HG02973 (cell line): ENCODE measurements at regions not wholly inside any gene's neighbourhood (a gene's known extent, or its start where the extent isn't known, plus 50 kb on each side); places are given as distances from the start of the nearest gene placed in this dataset.

Experiments
- ATAC-seq: cut with Tn5 transposase; IDR thresholded peaks from one replicate; pipeline ENCODE4 v1.9.1; 2021; ENCODE audit warnings: moderate library complexity; ENCODE audit not compliant: unreplicated experiment

- ATAC-seq = no peak
Measured at GRCh38 chr15:95528920-95529319, 801.6 kb upstream of the NR2F2 start.

GRCh38 chr15:95536638-95537037 is 793.9 kb upstream of the NR2F2 start:
- no peak for ATAC-seq

DNA sequence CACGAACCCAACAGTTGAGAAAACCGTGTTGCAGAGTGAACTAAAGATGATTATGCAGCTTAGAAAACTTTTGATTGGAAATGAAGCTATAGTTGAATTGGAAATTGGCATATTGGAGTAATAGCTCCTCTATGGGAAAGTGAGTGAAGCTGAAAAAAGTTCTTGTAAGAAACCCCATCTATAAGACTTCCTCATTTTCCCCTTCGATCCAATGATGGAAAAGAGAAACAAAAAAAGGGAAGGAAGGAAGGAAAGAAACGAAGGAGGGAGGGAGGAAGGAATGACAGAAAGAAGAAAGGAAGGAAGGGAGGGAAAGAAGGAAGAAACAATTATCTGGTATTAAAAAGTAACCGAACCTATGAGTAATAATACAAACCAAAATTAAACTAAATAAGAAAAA is 791.8 kb upstream of the NR2F2 start:
- no peak for ATAC-seq

DNA sequence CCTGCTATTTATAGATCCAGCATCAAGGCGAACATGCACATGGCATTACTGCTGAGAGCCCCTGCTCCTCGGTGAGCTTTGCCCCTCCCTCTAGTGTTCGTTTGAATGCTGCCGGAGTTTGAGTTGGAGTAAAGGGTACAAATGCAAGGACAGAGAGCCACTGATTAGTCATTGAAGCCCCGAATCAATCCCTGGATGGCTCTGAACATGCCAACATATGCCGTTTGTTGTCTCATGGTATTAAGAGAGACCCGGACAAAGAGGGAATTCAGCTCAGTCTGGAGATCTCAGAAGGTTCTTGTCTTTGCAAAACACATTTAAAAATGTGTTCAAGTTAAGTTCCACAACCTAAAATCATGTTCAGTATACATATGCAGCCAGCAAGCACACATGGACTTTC is 789.2 kb upstream of the NR2F2 start:
- no peak for ATAC-seq

DNA sequence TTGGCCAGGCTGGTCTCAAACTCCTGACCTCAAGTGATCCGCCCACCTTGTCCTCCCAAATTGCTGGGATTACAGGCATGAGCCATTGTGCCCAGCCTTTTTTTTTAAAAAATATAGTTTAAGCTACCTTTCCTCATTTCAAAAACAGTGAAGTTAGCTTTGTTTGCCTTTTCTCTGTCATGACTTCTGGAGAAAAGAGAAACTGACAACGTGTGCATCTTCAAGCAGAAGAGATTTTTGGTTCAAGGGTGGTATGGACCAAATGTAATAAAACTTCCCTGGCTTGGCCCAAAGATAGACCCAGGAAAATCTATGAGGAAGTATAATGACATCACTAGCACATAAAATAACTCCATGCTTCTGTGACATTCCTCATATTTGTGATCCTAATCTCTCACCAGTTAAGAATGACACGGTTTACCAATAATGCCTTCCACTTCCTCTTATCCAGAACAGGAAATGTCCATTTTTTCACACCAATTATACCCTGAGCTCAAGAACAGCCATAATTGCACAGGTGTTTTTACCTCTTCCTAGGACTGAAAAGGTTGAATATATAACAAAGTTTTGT is 781.2 kb upstream of the NR2F2 start:
- ATAC-seq = no peak

DNA sequence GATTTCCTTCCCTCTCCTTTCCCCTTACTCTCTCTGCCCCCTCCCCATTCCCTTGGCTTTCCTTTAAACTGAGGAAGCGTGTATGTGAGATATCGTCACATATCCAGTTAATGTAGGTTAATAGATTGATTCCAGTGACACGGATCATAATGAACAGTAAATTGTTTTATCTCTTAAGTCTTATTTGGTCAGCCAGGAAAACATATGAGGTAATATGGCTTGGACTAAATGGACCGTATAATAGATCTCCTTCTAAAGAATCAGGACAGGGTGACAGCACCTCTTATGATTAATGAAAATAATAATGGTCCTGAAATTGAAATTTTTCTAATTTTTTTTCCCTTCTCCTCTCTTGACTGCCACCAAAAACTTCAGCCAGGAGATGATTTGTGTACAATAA is 779.8 kb upstream of the NR2F2 start:
- no peak for ATAC-seq

DNA sequence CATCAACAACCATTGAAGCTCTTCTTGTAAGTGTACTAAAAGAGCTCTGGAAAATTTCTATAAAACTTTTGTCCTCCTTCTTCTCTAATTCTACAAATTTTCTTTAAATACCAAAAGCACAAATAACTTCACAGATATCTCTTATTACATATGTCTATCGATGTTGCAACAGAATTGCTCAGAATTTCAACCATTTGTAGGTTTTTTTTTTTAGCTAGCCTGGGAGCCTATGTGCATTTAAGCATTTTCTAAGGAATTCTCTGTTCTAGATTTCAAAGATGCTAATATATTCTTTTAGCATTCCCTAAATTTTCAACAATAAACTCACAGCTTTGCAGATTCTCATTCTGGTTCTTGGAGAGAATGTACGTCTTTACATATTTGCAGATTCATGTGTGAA is 774.3 kb upstream of the NR2F2 start:
- no peak for ATAC-seq

GRCh38 chr15:95556866-95557225 is 773.7 kb upstream of the NR2F2 start:
- no peak for ATAC-seq

DNA sequence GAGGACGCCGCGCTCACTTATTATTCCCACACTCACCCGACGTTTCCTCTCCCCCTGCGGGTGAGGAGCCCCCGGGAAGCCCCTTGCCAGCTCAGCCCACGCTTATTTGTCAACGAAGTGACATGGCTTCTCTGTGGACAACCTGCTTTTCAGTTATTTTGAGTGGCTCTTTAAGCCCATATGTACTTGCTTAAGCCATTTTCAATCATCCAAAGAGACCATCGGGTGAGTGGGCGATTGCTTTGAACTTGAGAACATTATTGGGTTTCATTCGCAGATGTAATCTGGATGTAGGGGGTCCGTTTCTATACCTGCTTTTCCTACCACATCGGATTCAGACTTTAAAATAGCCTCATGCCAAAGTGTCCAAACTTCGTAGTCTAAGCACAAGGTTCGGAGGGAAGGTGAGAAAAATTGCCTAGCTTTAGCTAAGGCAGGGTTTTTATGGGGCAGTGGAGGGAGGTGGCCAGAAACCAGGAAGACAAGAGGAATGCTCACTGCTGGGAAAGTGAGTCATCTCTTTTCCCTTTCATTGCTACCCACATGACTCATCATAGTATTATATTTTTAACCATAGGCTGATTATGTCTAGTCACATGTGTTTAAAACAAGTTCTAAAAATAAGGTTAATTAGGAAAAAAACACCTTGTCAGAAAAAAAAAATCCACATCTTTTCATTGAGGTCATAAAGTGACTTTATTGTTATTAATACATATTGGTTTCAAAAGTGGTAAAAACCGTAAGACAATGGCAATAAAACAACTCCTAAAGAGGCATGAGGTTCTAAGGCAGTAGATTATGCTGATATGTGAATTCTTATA is 773.1 kb upstream of the NR2F2 start:
- ATAC-seq = no peak

DNA sequence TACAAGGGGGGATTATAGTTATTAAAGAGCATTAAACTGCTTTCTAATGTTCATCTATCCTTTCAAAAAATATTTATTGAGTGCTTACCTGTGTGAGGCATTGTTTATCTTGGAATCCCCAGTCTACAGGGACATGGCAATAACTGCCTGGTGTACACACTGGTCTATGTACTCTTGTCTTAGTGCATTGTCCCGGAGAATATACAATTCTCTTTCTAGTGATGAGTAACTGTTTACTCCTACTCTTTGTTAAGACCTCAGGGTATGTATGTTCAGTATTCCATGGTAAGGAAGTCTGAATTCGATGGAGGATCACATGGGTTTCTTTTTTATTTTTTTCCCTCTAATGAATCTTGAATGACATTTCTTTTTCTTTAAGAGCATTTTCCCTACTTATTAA is 772.4 kb upstream of the NR2F2 start:
- ATAC-seq = no peak

DNA sequence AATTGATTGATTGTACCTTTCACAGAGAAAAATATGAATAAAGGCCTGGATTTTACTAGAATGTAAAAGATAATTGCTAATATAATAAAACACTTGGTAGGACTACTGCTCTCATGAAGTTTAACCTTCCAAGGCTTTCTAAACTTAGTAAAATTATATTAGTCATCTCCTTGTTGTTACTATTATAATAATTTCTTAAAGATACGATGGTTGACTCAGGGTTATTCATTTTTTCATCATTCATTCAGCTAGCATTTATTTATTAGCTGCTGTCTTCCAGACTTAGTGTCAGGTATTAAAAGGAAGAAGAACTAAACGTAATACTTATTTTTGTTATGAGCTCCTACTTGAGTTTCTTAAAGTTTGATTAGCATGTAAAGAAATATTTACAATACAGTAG is 771.6 kb upstream of the NR2F2 start:
- no peak for ATAC-seq

DNA sequence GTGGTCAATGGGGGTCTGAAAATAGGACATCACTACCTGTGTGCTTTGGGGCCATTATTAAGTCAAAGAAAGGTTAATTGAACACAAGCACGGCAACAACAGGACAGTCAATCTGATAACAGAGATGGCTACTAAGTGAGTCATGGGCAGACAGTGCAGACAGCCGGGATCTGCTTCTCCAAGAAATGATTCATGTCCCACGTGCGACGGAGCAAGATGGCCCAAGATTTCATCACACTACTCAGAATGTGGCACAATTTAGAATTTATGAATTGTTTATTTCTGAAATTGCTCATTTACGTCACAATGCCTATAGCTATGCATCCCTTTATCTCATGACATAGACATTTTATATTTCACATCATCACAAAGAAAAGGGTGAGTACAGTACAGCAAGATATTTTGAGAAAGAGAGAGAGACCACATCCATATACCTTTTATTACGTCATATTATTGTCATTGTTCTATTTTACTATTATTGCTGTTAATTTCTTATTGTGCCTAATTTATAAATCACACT is 770.6 kb upstream of the NR2F2 start:
- ATAC-seq = no peak

GRCh38 chr15:95561463-95561862 is 769.0 kb upstream of the NR2F2 start:
- ATAC-seq = no peak

GRCh38 chr15:95563634-95564033 is 766.9 kb upstream of the NR2F2 start:
- ATAC-seq = no peak

DNA sequence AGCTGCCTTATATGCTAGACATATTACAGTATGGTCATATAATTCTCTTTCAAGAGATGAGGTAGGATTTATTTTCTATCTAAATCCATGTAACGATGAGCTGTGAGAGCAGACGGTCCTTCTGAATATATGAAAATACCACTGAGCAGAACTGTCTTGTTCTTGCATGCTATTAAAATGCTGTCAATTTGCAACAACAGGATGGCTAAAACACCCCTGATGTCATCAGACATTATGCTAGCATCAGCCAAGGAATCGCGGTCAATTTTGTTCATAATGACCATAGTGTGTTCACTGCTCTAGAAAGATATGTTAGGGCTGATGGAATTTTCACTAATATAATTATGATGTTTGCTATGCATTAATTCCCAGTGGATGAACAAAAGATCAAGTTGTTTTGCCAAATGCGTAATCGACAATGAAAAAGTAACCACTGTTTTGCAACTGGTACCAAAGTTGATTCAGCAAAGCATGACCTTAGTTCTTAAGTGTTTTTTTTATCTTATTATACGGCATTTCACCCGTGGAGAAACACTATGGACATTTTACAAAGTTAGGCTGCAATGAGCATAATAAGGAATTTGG is 765.4 kb upstream of the NR2F2 start:
- no peak for ATAC-seq

GRCh38 chr15:95565690-95566089 is 764.8 kb upstream of the NR2F2 start:
- ATAC-seq = no peak

GRCh38 chr15:95567686-95568085 is 762.8 kb upstream of the NR2F2 start:
- no peak for ATAC-seq

DNA sequence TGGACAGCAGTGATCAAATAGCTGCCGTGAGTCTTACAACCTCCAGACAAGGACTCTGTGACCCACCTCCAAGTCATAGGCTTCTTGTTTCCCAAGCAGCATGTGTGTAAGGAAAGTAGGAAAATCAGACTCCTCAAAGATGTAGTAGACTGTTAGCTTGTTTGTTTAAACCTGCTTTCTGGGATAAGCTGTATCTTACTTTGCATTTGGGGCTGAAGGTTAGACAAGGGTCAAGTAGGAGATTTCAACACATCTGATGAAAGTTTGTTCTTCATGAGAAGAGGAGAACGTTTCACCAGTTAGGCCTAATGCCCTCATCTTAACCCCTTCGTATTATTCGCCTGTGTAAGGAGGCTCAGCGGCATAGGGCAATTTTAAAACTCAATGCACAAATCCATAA is 756.4 kb upstream of the NR2F2 start:
- ATAC-seq = no peak

- no peak for ATAC-seq
Measured at GRCh38 chr15:95577927-95578326, 752.6 kb upstream of the NR2F2 start.

- no peak for ATAC-seq
Measured at GRCh38 chr15:95580121-95580520, 750.4 kb upstream of the NR2F2 start.

GRCh38 chr15:95581595-95581994 is 748.9 kb upstream of the NR2F2 start:
- no peak for ATAC-seq

- no peak for ATAC-seq
Measured at GRCh38 chr15:95584088-95584487, 746.4 kb upstream of the NR2F2 start.
